ENCODE measurements at regions not wholly inside any gene's neighbourhood (a gene's known extent, or its start where the extent isn't known, plus 50 kb on each side); places are given as distances from the start of the nearest gene placed in this dataset.
A peak's percentile ranks its signal among the peaks of the same experiment; 100 is the strongest.

DNA sequence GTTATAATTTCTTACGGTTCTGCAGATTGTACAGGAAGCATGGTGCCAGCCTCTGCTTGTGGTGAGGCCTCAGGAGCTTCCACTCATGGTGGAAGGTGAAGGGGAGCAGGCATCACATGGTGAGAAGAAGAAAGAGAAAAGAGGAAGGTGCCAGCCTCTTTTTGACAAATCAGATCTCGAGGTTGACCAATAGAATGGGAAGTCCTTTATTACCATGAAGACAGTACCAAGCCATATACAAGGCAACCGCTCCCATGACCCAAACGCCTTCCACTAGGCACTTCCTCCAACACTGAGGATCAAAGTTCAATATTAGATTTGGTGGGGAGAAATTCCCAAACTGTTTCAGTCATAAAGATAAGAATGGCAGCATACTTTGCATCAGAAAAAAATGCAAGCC is 502.8 kb downstream of the GLRX3 start:
- 18 to 19% methylated on average over 4 of the region's 4 CpGs for WGBS, 2 experiments (ENCODE audit: low coverage in 1 of 2, low lambda C conversion rate in 2 of 2, missing lambda C conversion rate in 2 of 2)
- no peaks in the 10 kb centered on the region for H3K79me2 ChIP-seq (ENCODE audit: insufficient read depth)
- no peak overlapping the region for H3K27ac ChIP-seq
- no peaks in the 10 kb centered on the region for H3K9me3 ChIP-seq (ENCODE audit: low read depth)
- no peaks in the 10 kb centered on the region for H3K4me1 ChIP-seq (ENCODE audit: insufficient read depth)
- in situ Hi-C loops (cut with MboI) = no loop called here
- H3K27me3 ChIP-seq (replicated peaks; ENCODE audit: insufficient read depth) = no peaks in the 10 kb centered on the region
- no peaks in the 10 kb centered on the region for H3F3A ChIP-seq (ENCODE audit: insufficient read depth)
- no peak overlapping the region for H2AFZ ChIP-seq
- H3K36me3 ChIP-seq (ENCODE audit: low read depth) = no peaks in the 10 kb centered on the region
- no peak overlapping the region for H3K9ac ChIP-seq
- no peaks in the 10 kb centered on the region for H3K9me2 ChIP-seq (ENCODE audit: insufficient read depth)
- H3K4me3 ChIP-seq = no peak overlapping the region
- DNase-seq = no peak
- H4K20me1 ChIP-seq (ENCODE audit: insufficient read depth) = no peaks in the 10 kb centered on the region
- H3K4me2 ChIP-seq (ENCODE audit: unreplicated experiment) = no peak overlapping the region
- TF ChIP-seq EZH2 (IDR thresholded peaks at IDR 0.05; ENCODE audit: insufficient read depth, poor library complexity, severe bottlenecking) (no peak), EZH2phosphoT487 (IDR thresholded peaks at IDR 0.05; ENCODE audit: insufficient read depth, low read depth) (no peak)

DNA sequence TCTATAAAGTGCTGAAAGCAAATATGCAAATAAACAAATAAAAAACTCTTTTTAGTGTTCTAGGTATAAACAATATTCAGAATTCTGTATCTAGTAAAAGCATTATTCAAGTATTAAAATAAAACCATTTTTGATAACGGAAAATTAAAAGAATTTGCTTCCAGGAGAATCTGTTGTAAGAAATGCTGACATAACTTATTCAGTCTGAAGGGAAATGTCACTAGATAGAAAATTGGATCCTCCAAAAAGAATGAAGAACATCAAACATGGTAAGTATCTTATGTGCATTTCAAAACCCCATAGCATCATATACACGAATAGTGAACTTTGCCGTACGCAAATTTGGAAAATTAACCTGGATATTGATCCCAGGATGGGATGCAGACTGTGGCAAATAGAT is 506.7 kb downstream of the GLRX3 start:
- H4K20me1 ChIP-seq (ENCODE audit: insufficient read depth) = no peaks in the 10 kb centered on the region
- H3K9me2 ChIP-seq (ENCODE audit: insufficient read depth) = no peaks in the 10 kb centered on the region
- H3K9me3 ChIP-seq (ENCODE audit: low read depth) = no peaks in the 10 kb centered on the region
- no peak for TF ChIP-seq EZH2 (IDR thresholded peaks at IDR 0.05; ENCODE audit: insufficient read depth, poor library complexity, severe bottlenecking)
- no peak for TF ChIP-seq EZH2phosphoT487 (IDR thresholded peaks at IDR 0.05; ENCODE audit: insufficient read depth, low read depth)
- H3K4me1 ChIP-seq (ENCODE audit: insufficient read depth) = no peaks in the 10 kb centered on the region
- in situ Hi-C loops (cut with MboI) = no loop called here
- H3K4me2 ChIP-seq (ENCODE audit: unreplicated experiment) = no peak overlapping the region
- H3K4me3 ChIP-seq = no peak overlapping the region
- no peak for DNase-seq
- H3K27me3 ChIP-seq (replicated peaks; ENCODE audit: insufficient read depth) = no peaks in the 10 kb centered on the region
- no peaks in the 10 kb centered on the region for H3K36me3 ChIP-seq (ENCODE audit: low read depth)
- H3K79me2 ChIP-seq (ENCODE audit: insufficient read depth) = no peaks in the 10 kb centered on the region
- no peaks in the 10 kb centered on the region for H3F3A ChIP-seq (ENCODE audit: insufficient read depth)
- no peak overlapping the region for H3K9ac ChIP-seq
- no peak overlapping the region for H3K27ac ChIP-seq
- 42 to 46% methylated on average over 4 of the region's 4 CpGs for WGBS, 2 experiments (ENCODE audit: low coverage in 1 of 2, low lambda C conversion rate in 2 of 2, missing lambda C conversion rate in 2 of 2)
- H2AFZ ChIP-seq = no peak overlapping the region

DNA sequence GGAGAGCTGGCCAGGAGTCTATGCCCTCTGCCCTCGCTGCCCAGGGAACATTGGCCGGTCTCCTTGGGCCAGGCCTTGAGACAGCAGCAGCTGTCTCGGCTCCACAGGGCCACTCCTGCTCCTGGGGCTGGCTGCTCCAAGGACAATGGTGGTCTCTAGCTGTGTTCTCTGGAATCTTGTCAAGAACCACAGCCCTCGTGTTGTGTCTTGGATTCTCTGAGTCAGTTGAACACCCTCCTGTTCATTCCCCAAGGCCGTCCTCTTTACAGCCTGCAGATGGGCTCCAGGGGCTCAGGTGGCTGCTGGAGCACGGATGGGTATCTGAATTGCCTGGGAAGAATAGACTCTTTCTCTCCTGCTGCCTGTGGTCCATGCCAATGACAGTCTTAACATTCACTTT is 511.1 kb downstream of the GLRX3 start:
- Histone ChIP-seq H2AFZ (no peak overlapping the region), H3K4me3 (no peak overlapping the region), H3F3A (ENCODE audit: insufficient read depth) (no peaks in the 10 kb centered on the region), H3K36me3 (ENCODE audit: low read depth) (no peaks in the 10 kb centered on the region), H3K27ac (no peak overlapping the region), H3K9me3 (ENCODE audit: low read depth) (no peaks in the 10 kb centered on the region), H3K4me2 (ENCODE audit: unreplicated experiment) (no peak overlapping the region), H3K79me2 (ENCODE audit: insufficient read depth) (no peaks in the 10 kb centered on the region), H3K9me2 (ENCODE audit: insufficient read depth) (no peaks in the 10 kb centered on the region), H4K20me1 (ENCODE audit: insufficient read depth) (no peaks in the 10 kb centered on the region), H3K9ac (no peak overlapping the region), H3K27me3 (replicated peaks; ENCODE audit: insufficient read depth) (no peaks in the 10 kb centered on the region), H3K4me1 (ENCODE audit: insufficient read depth) (no peaks in the 10 kb centered on the region)
- WGBS, 2 experiments (ENCODE audit: low coverage in 1 of 2, low lambda C conversion rate in 2 of 2, missing lambda C conversion rate in 2 of 2) = 12 to 13% methylated on average over 6 of the region's 6 CpGs
- no peak for TF ChIP-seq EZH2 (IDR thresholded peaks at IDR 0.05; ENCODE audit: insufficient read depth, poor library complexity, severe bottlenecking)
- no peak for TF ChIP-seq EZH2phosphoT487 (IDR thresholded peaks at IDR 0.05; ENCODE audit: insufficient read depth, low read depth)
- in situ Hi-C loops (cut with MboI) = no loop called here
- DNase-seq = no peak

DNA sequence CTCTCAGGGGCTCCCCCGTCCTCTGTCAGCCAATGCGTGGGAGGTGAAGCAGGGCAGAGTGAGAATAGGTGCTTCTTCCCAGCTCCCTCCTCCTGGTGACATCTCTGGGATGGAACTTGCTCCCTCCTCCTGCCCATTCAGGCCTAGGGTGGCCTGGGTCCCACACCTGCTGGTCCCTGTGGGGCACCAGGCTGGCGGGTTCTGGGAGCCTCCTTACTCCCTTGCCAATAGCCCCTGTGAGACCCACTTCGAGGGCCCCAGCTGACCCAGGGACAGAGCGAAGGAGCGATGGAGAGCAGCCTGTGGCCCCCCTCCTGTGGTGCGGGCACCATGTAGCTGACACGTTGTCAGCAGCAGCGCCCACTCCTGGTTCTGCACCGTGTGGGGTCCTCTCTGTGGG is 512.6 kb downstream of the GLRX3 start:
- Histone ChIP-seq H3K27ac (no peak overlapping the region), H3K79me2 (ENCODE audit: insufficient read depth) (no peaks in the 10 kb centered on the region), H3K4me2 (ENCODE audit: unreplicated experiment) (no peak overlapping the region), H3K9me2 (ENCODE audit: insufficient read depth) (no peaks in the 10 kb centered on the region), H3K4me1 (ENCODE audit: insufficient read depth) (no peaks in the 10 kb centered on the region), H3F3A (ENCODE audit: insufficient read depth) (no peaks in the 10 kb centered on the region), H3K36me3 (ENCODE audit: low read depth) (no peaks in the 10 kb centered on the region), H3K4me3 (no peak overlapping the region), H2AFZ (no peak overlapping the region), H4K20me1 (ENCODE audit: insufficient read depth) (no peaks in the 10 kb centered on the region), H3K9me3 (ENCODE audit: low read depth) (no peaks in the 10 kb centered on the region), H3K9ac (no peak overlapping the region), H3K27me3 (replicated peaks; ENCODE audit: insufficient read depth) (no peaks in the 10 kb centered on the region)
- TF ChIP-seq EZH2phosphoT487 (IDR thresholded peaks at IDR 0.05; ENCODE audit: insufficient read depth, low read depth) = no peak
- TF ChIP-seq EZH2 (IDR thresholded peaks at IDR 0.05; ENCODE audit: insufficient read depth, poor library complexity, severe bottlenecking) = no peak
- DNase-seq = no peak
- in situ Hi-C loops (cut with MboI) = no loop called here
- 31 to 42% methylated on average over 9 to 10 of the region's 10 CpGs for WGBS, 2 experiments (ENCODE audit: low coverage in 1 of 2, low lambda C conversion rate in 2 of 2, missing lambda C conversion rate in 2 of 2)

DNA sequence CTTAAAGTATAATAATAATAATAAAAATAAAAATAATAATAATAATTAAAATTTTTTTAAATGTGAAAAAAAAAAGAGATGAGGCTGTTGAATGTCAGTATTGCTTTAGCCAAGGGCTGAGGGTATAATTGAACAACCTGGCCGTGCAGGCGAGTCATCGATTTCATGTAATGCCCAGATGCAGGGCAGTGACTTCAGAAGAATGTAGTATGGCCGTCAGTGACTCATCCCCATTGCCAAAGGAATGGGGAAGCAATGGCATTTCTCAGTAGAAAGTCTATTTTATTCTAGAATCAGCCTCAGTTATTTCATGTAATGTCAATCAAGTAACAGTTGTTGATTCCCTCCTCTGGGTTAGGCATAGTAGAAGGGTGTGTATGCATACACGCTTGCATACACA is 516.4 kb downstream of the GLRX3 start:
- Histone ChIP-seq H3K4me3 (no peak overlapping the region), H3K27ac (no peak overlapping the region), H3K4me2 (ENCODE audit: unreplicated experiment) (no peak overlapping the region), H3K9me3 (ENCODE audit: low read depth) (no peaks in the 10 kb centered on the region), H3K9me2 (ENCODE audit: insufficient read depth) (no peaks in the 10 kb centered on the region), H3F3A (ENCODE audit: insufficient read depth) (no peaks in the 10 kb centered on the region), H2AFZ (no peak overlapping the region), H3K4me1 (ENCODE audit: insufficient read depth) (no peaks in the 10 kb centered on the region), H3K9ac (no peak overlapping the region), H3K27me3 (replicated peaks; ENCODE audit: insufficient read depth) (no peaks in the 10 kb centered on the region), H4K20me1 (ENCODE audit: insufficient read depth) (no peaks in the 10 kb centered on the region), H3K79me2 (ENCODE audit: insufficient read depth) (no peaks in the 10 kb centered on the region), H3K36me3 (ENCODE audit: low read depth) (no peaks in the 10 kb centered on the region)
- in situ Hi-C loops (cut with MboI) = no loop called here
- peak; percentile 5 for DNase-seq
- TF ChIP-seq EZH2 (IDR thresholded peaks at IDR 0.05; ENCODE audit: insufficient read depth, poor library complexity, severe bottlenecking) = no peak
- no peak for TF ChIP-seq EZH2phosphoT487 (IDR thresholded peaks at IDR 0.05; ENCODE audit: insufficient read depth, low read depth)
- WGBS, 2 experiments (ENCODE audit: low coverage in 1 of 2, low lambda C conversion rate in 2 of 2, missing lambda C conversion rate in 2 of 2) = 45 to 50% methylated on average over 5 of the region's 5 CpGs

All from GM23248 (cell line).